ENCODE measurements at regions not wholly inside any gene's neighbourhood (a gene's known extent, or its start where the extent isn't known, plus 50 kb on each side); places are given as distances from the start of the nearest gene placed in this dataset.

GRCh38 chr9:121587863-121588262 is 63.6 kb upstream of the DAB2IP start:
- DNase-seq (no peak), ATAC-seq (no peak)
- Histone ChIP-seq H3K4me1 (peaks cover 0 to 20% (median 0%) of the 10 kb centered on the region in 9 donors), H3K4me3 (no peak overlapping the region), H3K36me3 (peaks cover 0 to 10% (median 0%) of the 10 kb centered on the region in 9 donors), H3K27me3 (no peaks in the 10 kb centered on the region), H3K27ac (no peak overlapping the region), H3K9me3 (no peaks in the 10 kb centered on the region)
- intact Hi-C loops (cut with DNase I): no loop called here
- no peak for TF ChIP-seq CTCF (IDR thresholded peaks at IDR 0.05)
- 89 to 91% methylated on average over 4 of the region's 4 CpGs for WGBS, 2 donors

- no peak for ATAC-seq
- Histone ChIP-seq H3K4me3 (no peak overlapping the region), H3K36me3 (peaks cover 0 to 10% (median 0%) of the 10 kb centered on the region in 9 donors), H3K27me3 (no peaks in the 10 kb centered on the region), H3K4me1 (peaks cover 0 to 32% (median 0%) of the 10 kb centered on the region in 9 donors), H3K27ac (no peak overlapping the region), H3K9me3 (no peaks in the 10 kb centered on the region)
- 94 to 98% methylated on average over 5 of the region's 5 CpGs for WGBS, 2 donors
- no peak for DNase-seq
- intact Hi-C loops (cut with DNase I): no loop called here
- TF ChIP-seq CTCF (IDR thresholded peaks at IDR 0.05): no peak
These were observed 61.4 kb upstream of the DAB2IP start for GRCh38 chr9:121589986-121590385.

- DNase-seq (no peak), ATAC-seq (no peak)
- WGBS, 2 donors: 74 to 75% methylated on average over 2 of the region's 2 CpGs
- no peak for TF ChIP-seq CTCF (IDR thresholded peaks at IDR 0.05)
- Histone ChIP-seq H3K9me3 (peaks cover 0 to 7% (median 0%) of the 10 kb centered on the region in 11 donors), H3K27me3 (peaks cover 0 to 6% (median 0%) of the 10 kb centered on the region in 7 donors), H3K4me1 (peaks cover 0 to 22% (median 0%) of the 10 kb centered on the region in 9 donors), H3K27ac (no peak overlapping the region), H3K4me3 (no peak overlapping the region), H3K36me3 (peaks cover 0 to 10% (median 0%) of the 10 kb centered on the region in 9 donors)
- intact Hi-C loops (cut with DNase I): no loop called here
These were observed 59.2 kb upstream of the DAB2IP start for GRCh38 chr9:121592265-121592664.

GRCh38 chr9:121593066-121593465 is 58.4 kb upstream of the DAB2IP start:
- peaks cover 0 to 11% (median 0%) of the 10 kb centered on the region in 11 donors for H3K9me3 ChIP-seq
- H3K27me3 ChIP-seq: peaks cover 0 to 14% (median 0%) of the 10 kb centered on the region in 7 donors
- H3K4me3 ChIP-seq: no peak overlapping the region
- TF ChIP-seq CTCF (IDR thresholded peaks at IDR 0.05): no peak
- no peak overlapping the region for H3K27ac ChIP-seq
- 92% methylated on average over 7 of the region's 7 CpGs for whole genome bisulfite sequencing, 2 donors
- ATAC-seq (no peak), DNase-seq (no peak)
- intact Hi-C loops (cut with DNase I): no loop called here
- H3K4me1 ChIP-seq: peaks cover 0 to 30% (median 4%) of the 10 kb centered on the region in 9 donors
- H3K36me3 ChIP-seq: peaks cover 0 to 10% (median 0%) of the 10 kb centered on the region in 9 donors
